LNCAP (cell line): ENCODE measurements at regions not wholly inside any gene's neighbourhood (a gene's known extent, or its start where the extent isn't known, plus 50 kb on each side); places are given as distances from the start of the nearest gene placed in this dataset.

Experiments
- CTCF ChIP-seq: fragments of 450-650 bp; IDR thresholded peaks from 2 replicates; pipeline ENCODE4 v1.5.1; 2017; ENCODE audit warnings: mild to moderate bottlenecking

GRCh38 chr22:49550141-49550430, 277.6 kb downstream of the BRD1 start:
- TF ChIP-seq CTCF = no peak

GRCh38 chr22:49549256-49550140, 278.2 kb downstream of the BRD1 start:
- no peak for TF ChIP-seq CTCF

- TF ChIP-seq CTCF = no peak
Observed at GRCh38 chr22:49548356-49549202, 279.1 kb downstream of the BRD1 start.

- no peak for TF ChIP-seq CTCF
Observed at GRCh38 chr22:49547751-49548239, 279.9 kb downstream of the BRD1 start.

- no peak for TF ChIP-seq CTCF
Observed at GRCh38 chr22:49546811-49547585, 280.7 kb downstream of the BRD1 start.

GRCh38 chr22:49545606-49546005, 282.1 kb downstream of the BRD1 start:
- TF ChIP-seq CTCF = no peak

GRCh38 chr22:49544286-49544685, 283.4 kb downstream of the BRD1 start:
- TF ChIP-seq CTCF = no peak
